ENCODE measurements at regions not wholly inside any gene's neighbourhood (a gene's known extent, or its start where the extent isn't known, plus 50 kb on each side); places are given as distances from the start of the nearest gene placed in this dataset.

DNA sequence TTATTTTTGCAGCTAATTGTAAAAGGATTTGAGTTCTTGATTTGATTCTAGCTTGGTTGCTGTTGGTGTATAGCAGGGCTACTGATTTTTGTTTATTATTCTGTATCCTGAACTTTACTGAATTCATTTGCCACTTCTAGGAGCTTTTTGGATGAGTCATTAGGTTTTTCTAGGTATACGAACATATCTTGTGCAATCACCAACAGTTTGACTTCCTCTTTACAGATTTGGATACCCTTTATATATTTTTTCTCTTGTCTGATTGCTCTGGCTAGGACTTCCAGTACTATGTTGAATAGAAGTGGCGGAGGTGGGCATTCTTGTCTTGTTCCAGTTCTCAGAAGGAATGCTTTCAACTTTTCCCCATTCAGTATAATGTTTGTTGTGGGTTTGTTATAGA lies 210.8 kb downstream of the FGF10 start:
- Mint-ChIP-seq H3K36me3 (ENCODE audit: low read depth) (no peaks in the 10 kb centered on the region), H3K4me3 (no peak overlapping the region), H3K27me3 (ENCODE audit: insufficient read depth) (no peaks in the 10 kb centered on the region), H3K27ac (no peak overlapping the region), H3K9me3 (peaks cover 23% of the 10 kb centered on the region), H3K4me1 (peaks cover 2% of the 10 kb centered on the region)
- TF ChIP-seq, protein P1, sequence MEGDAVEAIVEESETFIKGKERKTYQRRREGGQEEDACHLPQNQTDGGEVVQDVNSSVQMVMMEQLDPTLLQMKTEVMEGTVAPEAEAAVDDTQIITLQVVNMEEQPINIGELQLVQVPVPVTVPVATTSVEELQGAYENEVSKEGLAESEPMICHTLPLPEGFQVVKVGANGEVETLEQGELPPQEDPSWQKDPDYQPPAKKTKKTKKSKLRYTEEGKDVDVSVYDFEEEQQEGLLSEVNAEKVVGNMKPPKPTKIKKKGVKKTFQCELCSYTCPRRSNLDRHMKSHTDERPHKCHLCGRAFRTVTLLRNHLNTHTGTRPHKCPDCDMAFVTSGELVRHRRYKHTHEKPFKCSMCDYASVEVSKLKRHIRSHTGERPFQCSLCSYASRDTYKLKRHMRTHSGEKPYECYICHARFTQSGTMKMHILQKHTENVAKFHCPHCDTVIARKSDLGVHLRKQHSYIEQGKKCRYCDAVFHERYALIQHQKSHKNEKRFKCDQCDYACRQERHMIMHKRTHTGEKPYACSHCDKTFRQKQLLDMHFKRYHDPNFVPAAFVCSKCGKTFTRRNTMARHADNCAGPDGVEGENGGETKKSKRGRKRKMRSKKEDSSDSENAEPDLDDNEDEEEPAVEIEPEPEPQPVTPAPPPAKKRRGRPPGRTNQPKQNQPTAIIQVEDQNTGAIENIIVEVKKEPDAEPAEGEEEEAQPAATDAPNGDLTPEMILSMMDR (conservative IDR thresholded peaks at IDR 0.05): no peak
- 96% methylated on average over 2 of the region's 2 CpGs; no CpG with 5 or more reads in 1 of the 2 experiments for WGBS, 2 experiments (ENCODE audit: insufficient coverage in 1 of 2, insufficient read length in 1 of 2)
- no peak for DNase-seq
- Histone ChIP-seq H3K9me3 (ENCODE audit: control insufficient read depth, low read length) (no peaks in the 10 kb centered on the region), H3K36me3 (ENCODE audit: control insufficient read depth, insufficient read depth, low read length) (no peaks in the 10 kb centered on the region), H3K4me1 (ENCODE audit: control insufficient read depth, insufficient read depth, low read length) (no peaks in the 10 kb centered on the region), H3K9ac (ENCODE audit: extremely low read depth, low read length, poor library complexity, severe bottlenecking) (no peak overlapping the region), H3K27me3 (ENCODE audit: control insufficient read depth, insufficient read depth, low read length, poor library complexity, severe bottlenecking) (no peaks in the 10 kb centered on the region), H3K27ac (ENCODE audit: low read depth, low read length) (no peak overlapping the region), H3K4me3 (ENCODE audit: low read length) (no peak overlapping the region)

DNA sequence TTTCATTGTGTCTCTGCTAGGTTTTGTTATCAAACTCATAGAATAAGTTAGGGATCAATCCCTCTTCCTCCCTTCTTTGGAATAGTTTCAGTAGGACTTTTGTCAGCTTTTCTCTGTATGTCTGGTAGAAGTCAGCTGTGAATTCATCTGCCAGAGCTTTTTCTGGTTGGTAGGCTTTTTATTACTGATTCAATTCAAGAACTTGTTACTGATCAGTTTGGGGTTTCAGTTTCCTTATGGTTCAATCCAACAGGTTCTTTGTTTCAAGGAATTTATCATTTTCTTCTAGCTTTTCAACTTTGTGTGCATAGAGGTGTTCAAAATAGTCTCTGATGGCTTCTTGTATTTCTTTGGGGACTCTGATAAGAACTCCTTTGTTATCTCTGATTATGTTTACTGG lies 221.7 kb downstream of the FGF10 start:
- Mint-ChIP-seq H3K36me3 (ENCODE audit: low read depth) (no peaks in the 10 kb centered on the region), H3K27ac (no peak overlapping the region), H3K4me1 (peaks cover 8% of the 10 kb centered on the region), H3K9me3 (peaks cover 14% of the 10 kb centered on the region), H3K4me3 (no peak overlapping the region), H3K27me3 (ENCODE audit: insufficient read depth) (no peaks in the 10 kb centered on the region)
- Histone ChIP-seq H3K4me3 (ENCODE audit: low read length) (no peak overlapping the region), H3K36me3 (ENCODE audit: control insufficient read depth, insufficient read depth, low read length) (no peaks in the 10 kb centered on the region), H3K9ac (ENCODE audit: extremely low read depth, low read length, poor library complexity, severe bottlenecking) (no peak overlapping the region), H3K27me3 (ENCODE audit: control insufficient read depth, insufficient read depth, low read length, poor library complexity, severe bottlenecking) (no peaks in the 10 kb centered on the region), H3K4me1 (ENCODE audit: control insufficient read depth, insufficient read depth, low read length) (no peaks in the 10 kb centered on the region), H3K9me3 (ENCODE audit: control insufficient read depth, low read length) (no peaks in the 10 kb centered on the region), H3K27ac (ENCODE audit: low read depth, low read length) (no peak overlapping the region)
- no peak for DNase-seq
- TF ChIP-seq, protein P1 (conservative IDR thresholded peaks at IDR 0.05): no peak

DNA sequence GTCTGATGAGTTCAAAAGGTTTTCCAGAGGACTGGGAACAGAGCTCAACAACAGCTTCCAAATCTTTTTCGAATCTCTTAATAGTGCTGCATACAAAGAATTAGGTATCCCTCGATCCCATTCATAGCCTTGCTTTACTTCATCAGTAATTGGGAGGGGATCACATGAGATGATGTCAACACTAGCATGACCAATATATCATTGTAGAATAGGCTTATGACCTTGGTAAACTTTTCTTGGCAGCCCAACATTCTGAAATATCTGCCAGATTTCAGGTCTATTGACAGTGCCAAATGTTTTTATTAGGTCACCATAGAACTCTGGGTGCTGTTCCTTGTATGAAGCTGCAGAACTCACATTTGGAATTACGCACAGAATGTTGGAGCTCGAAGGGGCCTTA lies 228.9 kb downstream of the FGF10 start:
- Mint-ChIP-seq H3K27ac (no peak overlapping the region), H3K27me3 (ENCODE audit: insufficient read depth) (no peaks in the 10 kb centered on the region), H3K9me3 (peaks cover 37% of the 10 kb centered on the region), H3K4me1 (no peaks in the 10 kb centered on the region), H3K36me3 (ENCODE audit: low read depth) (peaks cover 4% of the 10 kb centered on the region), H3K4me3 (no peak overlapping the region)
- no peaks in the 10 kb centered on the region for H3K4me1 ChIP-seq (ENCODE audit: control insufficient read depth, insufficient read depth, low read length)
- DNase-seq: no peak
- no peak overlapping the region for H3K27ac ChIP-seq (ENCODE audit: low read depth, low read length)
- 88 to 89% methylated on average over 1 to 4 of the region's 4 CpGs for WGBS, 2 experiments (ENCODE audit: insufficient coverage in 1 of 2, insufficient read length in 1 of 2)
- peaks cover 30% of the 10 kb centered on the region for H3K9me3 ChIP-seq (ENCODE audit: control insufficient read depth, low read length)
- no peak overlapping the region for H3K9ac ChIP-seq (ENCODE audit: extremely low read depth, low read length, poor library complexity, severe bottlenecking)
- H3K36me3 ChIP-seq (ENCODE audit: control insufficient read depth, insufficient read depth, low read length): no peaks in the 10 kb centered on the region
- TF ChIP-seq, protein P1 (conservative IDR thresholded peaks at IDR 0.05): no peak
- H3K4me3 ChIP-seq (ENCODE audit: low read length): no peak overlapping the region
- no peaks in the 10 kb centered on the region for H3K27me3 ChIP-seq (ENCODE audit: control insufficient read depth, insufficient read depth, low read length, poor library complexity, severe bottlenecking)

Data from endodermal cell (in vitro differentiated cells).